SK-N-MC (cell line): ENCODE measurements at regions not wholly inside any gene's neighbourhood (a gene's known extent, or its start where the extent isn't known, plus 50 kb on each side); places are given as distances from the start of the nearest gene placed in this dataset.

Source experiments
- DNase-seq: peaks from one replicate; pipeline ENCODE4 v3.0.0-alpha.2; 2011; ENCODE audit warnings: low read depth, low spot score
- H3K27ac ChIP-seq: fragments of 200-600 bp; sonication (generic); 2 replicates; pipeline ENCODE4 v1.5.1; 2016; ENCODE audit warnings: mixed run types
- H3K36me3 ChIP-seq: fragments of 200-600 bp; sonication (generic); 2 replicates; pipeline ENCODE4 v1.6.1; 2017; ENCODE audit warnings: antibody characterized with exemption, low read length, mixed read lengths; ENCODE audit not compliant: insufficient read depth
- H3K4me3 ChIP-seq: fragments of 200-600 bp; sonication (generic); 2 replicates; pipeline ENCODE4 v1.5.1; 2016
- H3K9ac ChIP-seq: fragments of 200-600 bp; sonication (generic); 2 replicates; pipeline ENCODE4 v1.8.0; 2017; ENCODE audit warnings: mixed run types, mixed read lengths; ENCODE audit not compliant: insufficient read length
- H3K9me3 ChIP-seq: fragments of 200-600 bp; sonication (generic); 2 replicates; pipeline ENCODE4 v1.6.1; 2017; ENCODE audit warnings: low read depth, mild to moderate bottlenecking, antibody characterized with exemption, low read length, moderate library complexity, mixed read lengths
- EZH2 ChIP-seq: fragments of 200-600 bp; sonication (generic); IDR thresholded peaks from one replicate; pipeline ENCODE4 v1.6.1; 2017; ENCODE audit warnings: antibody characterized with exemption
- FOXP2 ChIP-seq: optimal IDR thresholded peaks from 2 replicates; pipeline ENCODE3; 2011; ENCODE audit warnings: mild to moderate bottlenecking, moderate library complexity; ENCODE audit not compliant: insufficient read depth; ENCODE audit errors: extremely low read length, control extremely low read depth
- POLR2AphosphoS5 ChIP-seq: IDR thresholded peaks from 2 replicates; pipeline ENCODE4 v1.6.1; 2012; ENCODE audit warnings: mild to moderate bottlenecking, low read depth, low read length, borderline replicate concordance

GRCh38 chr1:38330799-38331198 lies 284.2 kb upstream of the POU3F1 start:
- Histone ChIP-seq H3K36me3 (no peaks in the 10 kb centered on the region), H3K27ac (no peak overlapping the region), H3K9ac (no peak overlapping the region), H3K9me3 (no peaks in the 10 kb centered on the region), H3K4me3 (no peak overlapping the region)
- no peak for DNase-seq
- TF ChIP-seq EZH2 (no peak), FOXP2 (no peak), POLR2AphosphoS5 (no peak)

GRCh38 chr1:38329644-38330043 lies 283.1 kb upstream of the POU3F1 start:
- Histone ChIP-seq H3K27ac (no peak overlapping the region), H3K9me3 (no peaks in the 10 kb centered on the region), H3K36me3 (no peaks in the 10 kb centered on the region), H3K9ac (no peak overlapping the region), H3K4me3 (no peak overlapping the region)
- TF ChIP-seq POLR2AphosphoS5 (no peak), EZH2 (no peak), FOXP2 (no peak)
- DNase-seq = no peak

GRCh38 chr1:38328278-38329035 lies 281.9 kb upstream of the POU3F1 start:
- TF ChIP-seq FOXP2 (no peak), EZH2 (no peak), POLR2AphosphoS5 (no peak)
- H3K9ac ChIP-seq = no peak overlapping the region
- no peaks in the 10 kb centered on the region for H3K36me3 ChIP-seq
- no peak overlapping the region for H3K4me3 ChIP-seq
- DNase-seq = no peak
- H3K27ac ChIP-seq = no peak overlapping the region
- no peaks in the 10 kb centered on the region for H3K9me3 ChIP-seq

- no peaks in the 10 kb centered on the region for H3K9me3 ChIP-seq
- H3K9ac ChIP-seq = no peak overlapping the region
- TF ChIP-seq POLR2AphosphoS5 (no peak), EZH2 (no peak), FOXP2 (no peak)
- no peaks in the 10 kb centered on the region for H3K36me3 ChIP-seq
- H3K27ac ChIP-seq = no peak overlapping the region
- DNase-seq = no peak
- no peak overlapping the region for H3K4me3 ChIP-seq
These were observed 281.0 kb upstream of the POU3F1 start for GRCh38 chr1:38327559-38327973.

GRCh38 chr1:38326856-38327255 lies 280.3 kb upstream of the POU3F1 start:
- DNase-seq = no peak
- Histone ChIP-seq H3K9me3 (no peaks in the 10 kb centered on the region), H3K9ac (no peak overlapping the region), H3K4me3 (no peak overlapping the region), H3K36me3 (no peaks in the 10 kb centered on the region), H3K27ac (no peak overlapping the region)
- TF ChIP-seq FOXP2 (no peak), POLR2AphosphoS5 (no peak), EZH2 (no peak)

- Histone ChIP-seq H3K9ac (no peak overlapping the region), H3K36me3 (no peaks in the 10 kb centered on the region), H3K27ac (no peak overlapping the region), H3K9me3 (no peaks in the 10 kb centered on the region), H3K4me3 (no peak overlapping the region)
- DNase-seq = no peak
- TF ChIP-seq POLR2AphosphoS5 (no peak), EZH2 (no peak), FOXP2 (no peak)
These were observed 279.5 kb upstream of the POU3F1 start for GRCh38 chr1:38326135-38326534.

GRCh38 chr1:38312753-38313152 lies 266.2 kb upstream of the POU3F1 start:
- no peak for DNase-seq
- Histone ChIP-seq H3K27ac (no peak overlapping the region), H3K4me3 (no peak overlapping the region), H3K9me3 (no peaks in the 10 kb centered on the region), H3K36me3 (no peaks in the 10 kb centered on the region), H3K9ac (no peak overlapping the region)
- no peak for TF ChIP-seq EZH2
- no peak for TF ChIP-seq POLR2AphosphoS5
- no peak for TF ChIP-seq FOXP2

GRCh38 chr1:38310079-38310478 lies 263.5 kb upstream of the POU3F1 start:
- no peaks in the 10 kb centered on the region for H3K36me3 ChIP-seq
- TF ChIP-seq POLR2AphosphoS5 = no peak
- no peak for TF ChIP-seq EZH2
- TF ChIP-seq FOXP2 = no peak

GRCh38 chr1:38308780-38309179 lies 262.2 kb upstream of the POU3F1 start:
- Histone ChIP-seq H3K9me3 (no peaks in the 10 kb centered on the region), H3K9ac (no peak overlapping the region), H3K4me3 (no peak overlapping the region), H3K36me3 (no peaks in the 10 kb centered on the region), H3K27ac (no peak overlapping the region)
- no peak for DNase-seq
- no peak for TF ChIP-seq FOXP2

More at GRCh38 chr1:38310079-38310478, 263.5 kb upstream of the POU3F1 start:
- H3K9ac ChIP-seq = no peak overlapping the region
- H3K4me3 ChIP-seq = no peak overlapping the region
- no peak for DNase-seq
- H3K27ac ChIP-seq = no peak overlapping the region
- H3K9me3 ChIP-seq = no peaks in the 10 kb centered on the region
